22Rv1 (cell line): ENCODE measurements at regions not wholly inside any gene's neighbourhood (a gene's known extent, or its start where the extent isn't known, plus 50 kb on each side); places are given as distances from the start of the nearest gene placed in this dataset.

Source experiments
- CTCF ChIP-seq: fragments of 450-650 bp; IDR thresholded peaks from 2 replicates; pipeline ENCODE4 v1.5.1; 2017; ENCODE audit warnings: mild to moderate bottlenecking
- ZFX ChIP-seq: fragments of 450-650 bp; IDR thresholded peaks from 2 replicates; pipeline ENCODE4 v1.6.1; 2017; ENCODE audit warnings: antibody characterized with exemption, borderline replicate concordance

- TF ChIP-seq CTCF (no peak), ZFX (no peak)
Observed at GRCh38 chr5:174413567-174414314, 310.6 kb upstream of the MSX2 start.
